HCT116 (cell line): ENCODE measurements at regions not wholly inside any gene's neighbourhood (a gene's known extent, or its start where the extent isn't known, plus 50 kb on each side); places are given as distances from the start of the nearest gene placed in this dataset.

ENCODE experiments used
- ATAC-seq: fragments of 200-7000 bp; cut with Tn5 transposase; 2 replicates; pipeline ENCODE4 v1.9.1; 2020; ENCODE audit warnings: mild to moderate bottlenecking, moderate library complexity
- BruUV-seq: library from RNA; stranded (reverse); fragments of 400-500 nt; replicated peaks from 2 replicates; lab custom pipeline; 2021; lab: Mats Ljungman, UMichigan
- CTCF ChIA-PET: fragments of 300-600 bp; sonication (Branson Sonifier 250); formaldehyde crosslinking; loops from one replicate; lab custom pipeline; 2021; ENCODE audit warnings: antibody characterized with exemption; lab: Charles Lee
- POLR2A ChIA-PET: fragments of 300-600, 350-600 bp; sonication (Branson Sonifier 250); formaldehyde crosslinking; loops from one replicate; lab custom pipeline; 2021; ENCODE audit warnings: antibody characterized with exemption; lab: Charles Lee
- RAD21 ChIA-PET, 2 experiments: fragments of 300-600 bp; sonication (Branson Sonifier 250); formaldehyde crosslinking; loops; one replicate each; lab custom pipeline; 2023; ENCODE audit warnings: low total read pairs in 2 of 2; ENCODE audit not compliant: uncharacterized antibody in 2 of 2, unreplicated experiment in 2 of 2, low non-redundant PET in 1 of 2; lab: Charles Lee
- DNase-seq: peaks from one replicate; pipeline ENCODE4 v3.0.0-alpha.2; 2010; ENCODE audit warnings: low read depth, low spot score
- H2AFZ ChIP-seq: fragments of 200-600 bp; shearing (Covaris generic), sonication (generic); 2 replicates; pipeline ENCODE4 v1.6.1; 2017; ENCODE audit warnings: low read depth, mixed run types, mixed read lengths, antibody characterized with exemption, low read length; ENCODE audit not compliant: poor library complexity, severe bottlenecking
- H3K27ac ChIP-seq: 2 replicates; pipeline ENCODE4 v1.5.1; 2012; ENCODE audit warnings: low read depth, low read length
- H3K27me3 ChIP-seq: fragments of 200-600 bp; sonication (generic); 2 replicates; pipeline ENCODE4 v1.6.1; 2016; ENCODE audit warnings: mixed run types, low read length, mixed read lengths; ENCODE audit not compliant: insufficient read depth
- H3K36me3 ChIP-seq, 2 experiments: fragments of 200-500 bp in 1 of 2; fragments of 200-600 bp in 1 of 2; sonication (Bioruptor generic) in 1 of 2; sonication (generic) in 1 of 2; 2 replicates each; pipeline versions ENCODE4 v1.5.1 to v1.6.1; 2014 to 2016; ENCODE audit warnings: low read length in 2 of 2, inconsistent platforms in 1 of 2, mixed read lengths in 1 of 2, mixed run types in 1 of 2; ENCODE audit not compliant: insufficient read depth in 2 of 2, control insufficient read depth in 1 of 2
- H3K4me1 ChIP-seq, 2 experiments: fragments of 200-600 bp in 1 of 2; sonication (generic) in 1 of 2; 2 replicates each; pipeline versions ENCODE4 v1.5.1 to v1.6.1; 2012 to 2017; ENCODE audit warnings: low read length in 2 of 2, inconsistent platforms in 1 of 2, mild to moderate bottlenecking in 1 of 2, mixed read lengths in 1 of 2, mixed run types in 1 of 2, moderate library complexity in 1 of 2; ENCODE audit not compliant: insufficient read depth in 2 of 2, control insufficient read depth in 1 of 2
- H3K4me2 ChIP-seq: fragments of 200-600 bp; sonication (generic); 2 replicates; pipeline ENCODE4 v1.6.1; 2017; ENCODE audit warnings: mixed run types, low read length, mixed read lengths
- H3K4me3 ChIP-seq, 2 experiments: fragments of 200-600 bp in 1 of 2; sonication (generic) in 1 of 2; replicated peaks in 1 of 2; 2 replicates each; pipeline ENCODE4 v1.5.1; 2011 to 2016; ENCODE audit warnings: low read length in 2 of 2, control low read depth in 1 of 2, low read depth in 1 of 2, mild to moderate bottlenecking in 1 of 2, mixed read lengths in 1 of 2, mixed run types in 1 of 2
- H3K79me2 ChIP-seq: fragments of 200-600 bp; sonication (generic); 2 replicates; pipeline ENCODE4 v1.6.1; 2017; ENCODE audit warnings: mild to moderate bottlenecking, mixed run types, low read length, moderate library complexity, mixed read lengths; ENCODE audit not compliant: insufficient read depth
- H3K9ac ChIP-seq: fragments of 200-600 bp; sonication (generic); 2 replicates; pipeline ENCODE4 v1.6.1; 2016; ENCODE audit warnings: low read length, mixed read lengths
- H3K9me2 ChIP-seq: fragments of 200-600 bp; sonication (generic), shearing (Covaris generic); 2 replicates; pipeline ENCODE4 v1.6.1; 2017; ENCODE audit warnings: mixed run types, mild to moderate bottlenecking, moderate library complexity; ENCODE audit not compliant: insufficient read depth
- H3K9me3 ChIP-seq, 2 experiments: fragments of 200-500 bp in 1 of 2; fragments of 200-600 bp in 1 of 2; sonication (Bioruptor generic) in 1 of 2; sonication (generic) in 1 of 2; 2 replicates each; pipeline ENCODE4 v1.6.1; 2014 to 2017; ENCODE audit warnings: low read length in 2 of 2, mixed read lengths in 2 of 2, inconsistent platforms in 1 of 2, low read depth in 1 of 2, mild to moderate bottlenecking in 1 of 2, mixed run types in 1 of 2, moderate library complexity in 1 of 2; ENCODE audit not compliant: control insufficient read depth in 1 of 2, insufficient read depth in 1 of 2
- H4K20me1 ChIP-seq: fragments of 200-600 bp; sonication (generic), shearing (Covaris generic); 2 replicates; pipeline ENCODE4 v1.6.1; 2017; ENCODE audit warnings: mixed run types, mild to moderate bottlenecking, moderate library complexity; ENCODE audit not compliant: insufficient read depth
- POLR2AphosphoS5 ChIP-seq: IDR thresholded peaks from 2 replicates; pipeline ENCODE4 v1.6.1; 2011; ENCODE audit warnings: mild to moderate bottlenecking, low read depth, low read length, moderate library complexity
- RAD21 ChIP-seq: IDR thresholded peaks from 2 replicates; pipeline ENCODE4 v1.6.1; 2012; ENCODE audit warnings: low read depth, mild to moderate bottlenecking
- SP1 ChIP-seq: IDR thresholded peaks from 2 replicates; pipeline ENCODE4 v1.6.1; 2012; ENCODE audit warnings: low read depth
- SRF ChIP-seq: IDR thresholded peaks from 2 replicates; pipeline ENCODE4 v1.6.1; 2012; ENCODE audit warnings: low read depth
- TCF7L2 ChIP-seq: IDR thresholded peaks from 2 replicates; pipeline ENCODE4 v1.7.0; 2011; ENCODE audit warnings: borderline replicate concordance, inconsistent platforms; ENCODE audit not compliant: insufficient read depth, insufficient read length; ENCODE audit errors: extremely low read depth
- ZFX ChIP-seq: fragments of 450-650 bp; IDR thresholded peaks from 2 replicates; pipeline ENCODE4 v1.6.1; 2017
- intact Hi-C: fragments of 100-400 bp; cut with micrococcal nuclease; formaldehyde crosslinking; loops from 2 replicates; pipeline ENCODE4 v1.10.0; 2022
- TF ChIP-seq, protein P1 (sequence below): IDR thresholded peaks from 2 replicates; pipeline ENCODE4 v1.6.1; 2012
- TF ChIP-seq, protein P2 (sequence below): IDR thresholded peaks from 2 replicates; pipeline ENCODE4 v1.6.1; 2012; ENCODE audit warnings: low read depth
- TF ChIP-seq, protein P3 (sequence below): IDR thresholded peaks from 2 replicates; pipeline ENCODE4 v1.6.1; 2012

DNA sequence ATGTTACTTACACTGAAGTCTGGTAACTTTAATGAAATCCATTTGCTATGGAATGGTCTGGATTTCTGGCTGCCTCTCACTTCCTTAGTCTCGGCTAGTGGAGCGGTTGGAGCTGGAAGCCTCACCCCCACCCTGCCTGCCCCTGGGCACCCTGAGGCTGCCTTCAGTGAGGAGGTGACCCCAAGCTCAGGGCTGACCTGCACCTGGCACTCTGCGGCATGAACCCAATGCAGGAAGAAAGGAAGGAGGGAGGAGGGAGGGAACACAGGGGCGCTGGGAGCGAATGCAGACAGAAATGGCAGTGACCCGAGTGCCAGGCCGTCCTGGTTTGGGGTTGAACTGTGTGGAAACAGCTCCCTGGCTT lies 353.1 kb downstream of the TMEM121 start:
- CTCF ChIA-PET, result no interaction called here
- DNase-seq (no peak), ATAC-seq (no peak)
- intact Hi-C loops, result no loop called here
- no TSS peak for BruUV-seq
- no peaks in the 10 kb centered on the region for H3K79me2 ChIP-seq
- H3K4me1 ChIP-seq, result no peaks in the 10 kb centered on the region
- POLR2A ChIA-PET, result no interaction called here
- no peaks in the 10 kb centered on the region for H4K20me1 ChIP-seq
- TF ChIP-seq, protein P1, sequence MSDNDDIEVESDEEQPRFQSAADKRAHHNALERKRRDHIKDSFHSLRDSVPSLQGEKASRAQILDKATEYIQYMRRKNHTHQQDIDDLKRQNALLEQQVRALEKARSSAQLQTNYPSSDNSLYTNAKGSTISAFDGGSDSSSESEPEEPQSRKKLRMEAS, result no peak
- TF ChIP-seq ZFX (no peak), SP1 (no peak), TCF7L2 (no peak), SRF (no peak), POLR2AphosphoS5 (no peak), RAD21 (no peak)
- TF ChIP-seq, protein P2, sequence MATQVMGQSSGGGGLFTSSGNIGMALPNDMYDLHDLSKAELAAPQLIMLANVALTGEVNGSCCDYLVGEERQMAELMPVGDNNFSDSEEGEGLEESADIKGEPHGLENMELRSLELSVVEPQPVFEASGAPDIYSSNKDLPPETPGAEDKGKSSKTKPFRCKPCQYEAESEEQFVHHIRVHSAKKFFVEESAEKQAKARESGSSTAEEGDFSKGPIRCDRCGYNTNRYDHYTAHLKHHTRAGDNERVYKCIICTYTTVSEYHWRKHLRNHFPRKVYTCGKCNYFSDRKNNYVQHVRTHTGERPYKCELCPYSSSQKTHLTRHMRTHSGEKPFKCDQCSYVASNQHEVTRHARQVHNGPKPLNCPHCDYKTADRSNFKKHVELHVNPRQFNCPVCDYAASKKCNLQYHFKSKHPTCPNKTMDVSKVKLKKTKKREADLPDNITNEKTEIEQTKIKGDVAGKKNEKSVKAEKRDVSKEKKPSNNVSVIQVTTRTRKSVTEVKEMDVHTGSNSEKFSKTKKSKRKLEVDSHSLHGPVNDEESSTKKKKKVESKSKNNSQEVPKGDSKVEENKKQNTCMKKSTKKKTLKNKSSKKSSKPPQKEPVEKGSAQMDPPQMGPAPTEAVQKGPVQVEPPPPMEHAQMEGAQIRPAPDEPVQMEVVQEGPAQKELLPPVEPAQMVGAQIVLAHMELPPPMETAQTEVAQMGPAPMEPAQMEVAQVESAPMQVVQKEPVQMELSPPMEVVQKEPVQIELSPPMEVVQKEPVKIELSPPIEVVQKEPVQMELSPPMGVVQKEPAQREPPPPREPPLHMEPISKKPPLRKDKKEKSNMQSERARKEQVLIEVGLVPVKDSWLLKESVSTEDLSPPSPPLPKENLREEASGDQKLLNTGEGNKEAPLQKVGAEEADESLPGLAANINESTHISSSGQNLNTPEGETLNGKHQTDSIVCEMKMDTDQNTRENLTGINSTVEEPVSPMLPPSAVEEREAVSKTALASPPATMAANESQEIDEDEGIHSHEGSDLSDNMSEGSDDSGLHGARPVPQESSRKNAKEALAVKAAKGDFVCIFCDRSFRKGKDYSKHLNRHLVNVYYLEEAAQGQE, result no peak
- TF ChIP-seq, protein P3, sequence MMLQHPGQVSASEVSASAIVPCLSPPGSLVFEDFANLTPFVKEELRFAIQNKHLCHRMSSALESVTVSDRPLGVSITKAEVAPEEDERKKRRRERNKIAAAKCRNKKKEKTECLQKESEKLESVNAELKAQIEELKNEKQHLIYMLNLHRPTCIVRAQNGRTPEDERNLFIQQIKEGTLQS, result no peak
- no peak overlapping the region for H3K4me2 ChIP-seq
- no peak overlapping the region for H3K27ac ChIP-seq
- H3K36me3 ChIP-seq, result no peaks in the 10 kb centered on the region
- RAD21 ChIA-PET, result no interaction called here
- H3K27me3 ChIP-seq, result peaks cover 46% of the 10 kb centered on the region
- H2AFZ ChIP-seq, result no peak overlapping the region
- no peaks in the 10 kb centered on the region for H3K9me3 ChIP-seq
- H3K9me2 ChIP-seq, result no peaks in the 10 kb centered on the region
- H3K4me3 ChIP-seq, result no peak overlapping the region
- no peak overlapping the region for H3K9ac ChIP-seq
